Activated CD4-positive, alpha-beta T cell treated with anti-CD3 and anti-CD28 coated beads, Interleukin-2, amount 10 ng/mL, durations not matched to agents 7 days and 5 days (primary cell): ENCODE measurements at regions not wholly inside any gene's neighbourhood (a gene's known extent, or its start where the extent isn't known, plus 50 kb on each side); places are given as distances from the start of the nearest gene placed in this dataset.

ENCODE experiments used
- CTCF ChIA-PET: fragments of 350-600 bp; sonication (Branson Sonifier 250); formaldehyde crosslinking; loops from one replicate; lab custom pipeline; 2021; ENCODE audit warnings: antibody characterized with exemption; lab: Charles Lee
- POLR2A ChIA-PET: fragments of 350-600 bp; sonication (Branson Sonifier 250); formaldehyde crosslinking; loops from one replicate; lab custom pipeline; 2021; ENCODE audit warnings: antibody characterized with exemption; lab: Charles Lee
- DNase-seq: peaks from one replicate; pipeline ENCODE4 v3.0.0-alpha.2; 2020
- H3K27ac Mint-ChIP-seq: one replicate; pipeline ENCODE4 v1.8.0; 2021; ENCODE audit warnings: mild to moderate bottlenecking, moderate library complexity, mixed read lengths
- H3K27me3 Mint-ChIP-seq: one replicate; pipeline ENCODE4 v1.8.0; 2021; ENCODE audit warnings: mixed read lengths
- H3K36me3 Mint-ChIP-seq: one replicate; pipeline ENCODE4 v1.8.0; 2021; ENCODE audit warnings: low read depth, mixed read lengths
- H3K4me1 Mint-ChIP-seq: one replicate; pipeline ENCODE4 v1.8.0; 2021; ENCODE audit warnings: mixed read lengths
- H3K4me3 Mint-ChIP-seq: one replicate; pipeline ENCODE4 v1.8.0; 2021; ENCODE audit warnings: mild to moderate bottlenecking, moderate library complexity, mixed read lengths
- H3K9me3 Mint-ChIP-seq: one replicate; pipeline ENCODE4 v1.8.0; 2021; ENCODE audit warnings: mixed read lengths

DNA sequence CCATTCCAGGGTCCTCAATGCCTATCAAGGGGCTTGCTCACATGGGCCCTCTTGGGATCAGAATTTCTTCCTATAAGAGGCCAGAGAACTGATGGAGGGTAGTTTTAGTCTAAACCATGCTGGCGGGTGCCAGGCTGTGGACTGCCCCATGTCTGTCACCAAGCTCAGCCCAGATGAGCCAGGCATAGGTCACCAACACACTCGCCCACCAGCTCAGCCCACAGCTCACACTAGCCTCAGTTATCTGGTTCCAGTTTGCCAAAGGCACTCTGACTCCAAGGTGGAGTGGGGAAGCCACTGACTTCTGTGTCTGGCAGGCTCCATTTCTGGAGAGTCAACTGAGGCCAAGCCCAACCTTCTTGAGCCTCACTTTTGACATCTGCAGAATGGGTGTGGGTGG lies 50.7 kb upstream of the INSYN1 start:
- POLR2A ChIA-PET = no interaction called here
- Mint-ChIP-seq H3K9me3 (no peaks in the 10 kb centered on the region), H3K4me1 (peaks cover 4% of the 10 kb centered on the region), H3K36me3 (no peaks in the 10 kb centered on the region), H3K4me3 (no peak overlapping the region), H3K27ac (no peak overlapping the region), H3K27me3 (no peaks in the 10 kb centered on the region)
- CTCF ChIA-PET = no interaction called here
- no peak for DNase-seq

DNA sequence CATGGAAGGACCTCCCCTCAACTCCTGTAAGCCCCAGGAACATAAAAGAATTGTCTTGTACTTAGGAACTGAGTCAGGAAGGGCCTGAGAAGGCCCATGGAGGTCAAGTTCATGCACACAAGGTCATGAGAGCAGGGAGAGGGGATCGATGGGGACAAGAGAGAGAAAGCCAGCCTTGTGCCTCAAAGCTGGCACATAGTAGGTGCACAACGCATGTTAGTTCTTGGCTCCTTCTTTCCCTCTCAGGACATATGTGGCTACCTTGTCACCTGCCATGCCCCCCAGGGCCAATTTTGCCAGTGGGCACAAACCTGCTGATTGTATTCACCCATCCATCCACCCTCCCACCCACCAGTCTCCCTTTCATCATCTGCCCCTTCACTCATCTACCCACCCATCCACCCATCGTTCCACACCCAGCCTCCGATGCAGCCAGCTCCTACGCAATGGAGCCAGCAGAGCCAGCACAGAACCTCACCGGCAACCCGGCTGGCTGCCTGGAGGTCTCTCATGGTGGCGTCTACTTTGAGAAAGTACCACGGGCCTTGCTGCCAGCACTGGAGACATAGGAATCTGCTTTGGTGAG lies 52.4 kb upstream of the INSYN1 start:
- Mint-ChIP-seq H3K4me3 (no peak overlapping the region), H3K27ac (no peak overlapping the region), H3K9me3 (no peaks in the 10 kb centered on the region), H3K36me3 (no peaks in the 10 kb centered on the region), H3K4me1 (no peaks in the 10 kb centered on the region), H3K27me3 (no peaks in the 10 kb centered on the region)
- ChIA-PET POLR2A (no interaction called here), CTCF (interaction anchor here (0.5 kb wide), 1 partner anchor 15 kb away, joined by 4 read pairs; no protein-coding TSS in a partner anchor)
- DNase-seq = no peak

DNA sequence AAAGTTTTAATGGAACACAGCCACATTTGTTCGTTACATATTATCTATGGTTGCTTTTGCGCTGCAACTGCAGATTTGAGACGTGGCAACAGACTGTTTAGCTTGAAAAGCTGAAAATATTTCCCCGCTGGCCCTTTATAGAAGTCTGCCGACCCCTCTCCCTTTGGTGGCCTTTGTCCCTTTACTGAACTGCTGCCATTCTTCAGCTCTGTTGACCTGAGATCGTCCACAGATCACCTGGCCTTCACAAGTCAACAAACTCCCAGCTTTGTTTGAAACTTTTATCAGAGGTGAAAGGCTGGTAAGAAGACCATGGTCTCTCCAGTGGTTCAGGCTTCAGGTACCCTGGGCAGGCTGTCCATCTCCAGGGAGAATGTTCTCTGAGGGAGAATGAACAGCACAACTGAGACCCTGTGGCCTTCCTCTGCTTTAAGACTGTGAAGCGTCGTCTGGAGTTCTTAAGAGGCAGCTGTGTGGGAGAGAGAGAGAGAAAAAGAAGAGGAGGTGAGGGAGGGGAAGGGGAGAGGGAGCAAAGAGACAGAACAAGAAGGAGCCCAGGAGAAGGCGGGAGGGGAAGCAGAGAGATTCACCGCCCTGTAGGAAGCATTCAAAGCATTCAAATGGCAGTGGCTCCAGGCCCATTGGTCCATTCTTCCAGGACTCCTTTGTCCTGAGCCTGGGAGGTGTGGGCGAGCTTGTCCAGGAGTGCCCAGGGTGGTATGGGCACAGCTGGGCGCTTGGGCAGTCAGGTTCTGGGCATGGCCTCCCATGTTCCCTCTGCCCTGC lies 53.7 kb upstream of the INSYN1 start:
- DNase-seq = no peak
- Mint-ChIP-seq H3K27me3 (no peaks in the 10 kb centered on the region), H3K4me3 (no peak overlapping the region), H3K4me1 (no peaks in the 10 kb centered on the region), H3K36me3 (no peaks in the 10 kb centered on the region), H3K27ac (no peak overlapping the region), H3K9me3 (no peaks in the 10 kb centered on the region)
- CTCF ChIA-PET = no interaction called here
- POLR2A ChIA-PET = no interaction called here

DNA sequence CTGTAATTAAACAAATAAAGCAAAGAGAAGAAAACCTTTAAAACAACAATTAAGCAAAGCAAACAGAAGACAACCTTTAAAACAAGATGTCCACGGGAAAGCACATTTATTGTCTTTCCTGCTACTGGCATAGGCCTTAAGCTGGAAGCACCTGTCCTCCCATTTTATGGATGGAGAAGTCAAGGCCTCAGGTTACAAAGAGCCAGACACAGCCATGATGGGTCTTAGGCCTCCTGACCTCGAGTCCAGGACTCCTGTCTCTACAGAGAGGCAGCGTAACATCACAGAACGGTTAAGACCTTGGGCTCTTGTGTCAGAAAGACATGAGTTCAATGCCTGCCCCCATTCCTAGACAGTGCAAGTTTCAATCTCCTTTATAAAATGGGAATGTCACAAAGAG lies 54.7 kb upstream of the INSYN1 start:
- POLR2A ChIA-PET = no interaction called here
- Mint-ChIP-seq H3K4me1 (no peaks in the 10 kb centered on the region), H3K27ac (no peak overlapping the region), H3K27me3 (no peaks in the 10 kb centered on the region), H3K36me3 (no peaks in the 10 kb centered on the region), H3K4me3 (no peak overlapping the region), H3K9me3 (no peaks in the 10 kb centered on the region)
- CTCF ChIA-PET = no interaction called here
- no peak for DNase-seq

DNA sequence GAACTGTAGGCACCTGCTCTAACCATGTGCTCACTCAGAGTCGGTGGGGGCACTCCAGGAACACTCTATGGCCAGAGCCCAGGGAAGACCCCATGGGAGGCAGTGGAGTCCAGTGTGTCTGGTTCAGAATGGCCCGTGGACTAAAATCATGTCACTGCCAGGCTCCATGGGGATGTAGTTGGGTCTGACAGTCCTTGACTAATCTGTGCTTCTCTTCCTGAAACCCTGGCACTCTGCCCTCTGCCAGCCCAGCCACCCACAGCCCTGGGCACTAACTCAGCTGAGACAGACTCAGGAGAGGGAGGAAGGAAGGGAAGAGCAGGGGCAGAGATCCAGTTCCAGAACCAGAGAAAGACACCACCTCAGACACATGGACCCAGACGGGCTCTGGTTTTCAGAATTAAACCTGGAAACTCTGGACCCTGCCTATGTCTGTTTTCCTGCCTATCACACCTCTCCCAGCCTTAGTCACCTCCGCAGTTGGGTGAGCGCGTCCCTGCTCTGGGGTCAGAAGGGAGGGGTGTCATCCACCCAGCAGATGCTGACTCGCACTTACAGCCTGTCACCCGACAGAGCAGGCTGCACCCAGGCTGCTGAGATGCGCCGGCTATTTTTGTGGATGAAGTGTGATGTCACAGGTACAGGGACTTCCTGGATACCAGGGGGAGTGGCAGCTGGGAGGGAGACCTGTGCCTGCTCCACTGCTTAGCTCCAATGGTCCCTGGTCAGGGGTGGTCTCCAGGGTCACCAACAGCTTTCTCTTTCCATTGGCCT lies 56.8 kb upstream of the INSYN1 start:
- Mint-ChIP-seq H3K36me3 (no peaks in the 10 kb centered on the region), H3K9me3 (no peaks in the 10 kb centered on the region), H3K27me3 (no peaks in the 10 kb centered on the region), H3K27ac (no peak overlapping the region), H3K4me1 (no peaks in the 10 kb centered on the region), H3K4me3 (no peak overlapping the region)
- no peak for DNase-seq
- POLR2A ChIA-PET = no interaction called here
- CTCF ChIA-PET = no interaction called here

DNA sequence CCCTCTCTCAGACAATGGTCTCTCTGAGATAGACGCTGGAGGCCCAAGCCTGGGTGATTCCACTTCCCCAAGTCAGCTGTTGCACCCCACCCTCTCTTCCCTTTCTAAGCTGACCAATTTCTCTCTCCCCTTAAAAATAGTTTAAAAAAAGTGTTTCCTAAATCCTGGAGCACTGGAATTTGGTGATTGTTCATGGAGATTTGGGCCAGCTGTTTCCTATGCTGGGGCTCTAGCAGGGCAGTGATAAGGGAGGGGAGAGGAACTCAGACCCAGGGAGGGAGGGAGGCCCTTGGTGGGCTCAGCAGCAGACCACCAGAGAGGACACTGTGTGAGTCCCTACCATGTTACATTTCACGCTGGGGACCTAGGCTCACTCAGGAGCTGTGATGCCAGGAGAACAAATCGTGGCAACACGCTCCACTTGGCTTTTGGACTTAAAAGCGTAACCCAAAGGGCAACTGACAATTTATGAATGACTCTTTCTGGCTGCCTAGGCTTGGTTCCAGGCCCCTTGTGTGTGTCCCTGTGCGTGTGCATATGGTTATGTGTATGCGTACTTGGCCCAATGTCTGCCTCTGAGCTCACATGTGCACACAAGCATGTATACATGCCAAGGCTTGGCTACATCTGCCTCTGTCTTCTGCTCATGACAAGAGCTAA lies 59.8 kb upstream of the INSYN1 start:
- Mint-ChIP-seq H3K27ac (no peak overlapping the region), H3K36me3 (no peaks in the 10 kb centered on the region), H3K4me3 (no peak overlapping the region), H3K9me3 (no peaks in the 10 kb centered on the region), H3K4me1 (no peaks in the 10 kb centered on the region), H3K27me3 (no peaks in the 10 kb centered on the region)
- ChIA-PET POLR2A (no interaction called here), CTCF (interaction anchor here (1.1 kb wide), 1 partner anchor 11 kb away, joined by 3 read pairs; no protein-coding TSS in a partner anchor)
- DNase-seq = no peak

DNA sequence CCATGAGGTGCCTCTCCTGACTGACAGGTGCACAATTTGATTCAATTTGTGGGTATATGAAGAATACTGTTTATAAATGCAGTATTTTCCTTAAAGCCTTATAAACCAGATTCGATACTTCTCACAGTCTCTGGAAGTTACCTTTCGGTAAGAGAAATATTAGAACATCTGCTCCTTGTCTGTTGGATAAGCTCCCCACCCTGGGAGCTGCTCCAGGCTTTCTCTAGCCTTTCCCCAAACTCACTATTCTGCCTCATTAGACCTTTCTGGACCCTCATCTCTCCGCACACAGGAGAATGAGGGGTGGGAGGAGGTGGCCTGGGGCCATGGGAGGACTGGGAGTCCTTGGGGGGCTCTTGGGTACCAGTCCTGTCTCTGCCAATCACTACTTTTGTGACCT lies 59.8 kb upstream of the TBC1D21 start:
- POLR2A ChIA-PET = no interaction called here
- CTCF ChIA-PET = no interaction called here
- H3K27me3 Mint-ChIP-seq = no peaks in the 10 kb centered on the region
- H3K9me3 Mint-ChIP-seq = no peaks in the 10 kb centered on the region
- DNase-seq = no peak
- H3K36me3 Mint-ChIP-seq = no peaks in the 10 kb centered on the region
- H3K4me1 Mint-ChIP-seq = no peaks in the 10 kb centered on the region
- no peak overlapping the region for H3K4me3 Mint-ChIP-seq
- no peak overlapping the region for H3K27ac Mint-ChIP-seq

DNA sequence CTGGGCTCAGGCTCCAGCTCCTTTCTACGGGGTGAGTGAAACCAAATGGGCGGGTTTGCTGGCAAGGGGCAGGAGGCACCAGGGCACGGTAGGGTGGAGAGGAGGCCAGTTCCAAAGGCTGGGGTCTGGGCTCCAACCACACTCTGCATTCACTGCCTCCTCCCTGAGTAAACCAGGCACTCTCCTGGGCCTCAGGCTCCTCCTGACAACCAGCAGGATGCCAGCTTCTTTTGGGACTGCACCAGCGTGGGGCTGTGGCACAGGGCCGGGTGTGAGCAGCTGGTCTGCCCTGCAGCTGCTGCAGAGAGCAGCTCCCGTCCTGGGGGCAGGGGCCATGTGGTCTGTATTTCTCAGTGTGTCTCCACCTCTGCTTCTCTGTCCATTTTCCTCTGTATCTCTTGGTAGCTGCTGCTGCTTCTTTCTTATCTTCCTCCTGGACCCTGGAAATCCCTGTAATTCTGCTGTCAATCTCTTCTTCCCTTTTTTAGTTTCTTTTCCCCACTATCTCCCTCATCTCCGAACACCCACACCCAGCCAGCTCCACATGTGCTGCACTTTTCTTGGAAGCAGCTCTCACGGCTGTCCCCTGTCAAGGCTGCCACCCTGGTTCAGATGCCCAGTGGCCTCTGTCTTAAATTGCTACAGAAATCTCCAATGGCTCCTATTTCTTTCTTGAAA lies 54.9 kb upstream of the TBC1D21 start:
- H3K4me3 Mint-ChIP-seq = no peak overlapping the region
- H3K9me3 Mint-ChIP-seq = no peaks in the 10 kb centered on the region
- H3K36me3 Mint-ChIP-seq = no peaks in the 10 kb centered on the region
- ChIA-PET CTCF (no interaction called here), POLR2A (no interaction called here)
- DNase-seq = no peak
- no peak overlapping the region for H3K27ac Mint-ChIP-seq
- H3K4me1 Mint-ChIP-seq = no peaks in the 10 kb centered on the region
- peaks cover 2% of the 10 kb centered on the region for H3K27me3 Mint-ChIP-seq

DNA sequence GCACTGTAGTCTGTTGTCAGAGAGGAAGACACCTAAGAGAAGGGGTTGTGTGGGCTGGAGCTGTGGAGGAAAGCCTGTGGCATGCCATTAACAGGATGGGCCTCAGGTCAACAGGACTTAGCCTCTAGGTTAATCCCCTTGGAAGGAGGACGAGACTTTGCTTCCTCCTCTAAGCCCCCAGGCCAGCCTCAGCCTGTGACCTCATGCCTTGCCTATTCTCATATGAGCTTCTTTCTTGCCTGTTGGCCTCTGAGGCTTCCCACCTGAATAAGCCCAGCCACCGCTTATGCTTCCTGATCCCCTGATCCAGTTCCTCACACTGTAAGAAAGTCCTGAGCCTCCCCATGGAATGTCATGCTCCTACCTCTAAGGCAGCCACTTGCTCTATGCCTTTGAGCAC lies 52.2 kb upstream of the TBC1D21 start:
- ChIA-PET CTCF (interaction anchor here (0.6 to 0.8 kb wide), 3 partner anchors 9 to 402 kb away, joined by 4 to 5 read pairs (median 4); no protein-coding TSS in a partner anchor), POLR2A (no interaction called here)
- no peak overlapping the region for H3K4me3 Mint-ChIP-seq
- DNase-seq = no peak
- no peaks in the 10 kb centered on the region for H3K4me1 Mint-ChIP-seq
- no peaks in the 10 kb centered on the region for H3K36me3 Mint-ChIP-seq
- no peak overlapping the region for H3K27ac Mint-ChIP-seq
- H3K27me3 Mint-ChIP-seq = peaks cover 2% of the 10 kb centered on the region
- no peaks in the 10 kb centered on the region for H3K9me3 Mint-ChIP-seq

DNA sequence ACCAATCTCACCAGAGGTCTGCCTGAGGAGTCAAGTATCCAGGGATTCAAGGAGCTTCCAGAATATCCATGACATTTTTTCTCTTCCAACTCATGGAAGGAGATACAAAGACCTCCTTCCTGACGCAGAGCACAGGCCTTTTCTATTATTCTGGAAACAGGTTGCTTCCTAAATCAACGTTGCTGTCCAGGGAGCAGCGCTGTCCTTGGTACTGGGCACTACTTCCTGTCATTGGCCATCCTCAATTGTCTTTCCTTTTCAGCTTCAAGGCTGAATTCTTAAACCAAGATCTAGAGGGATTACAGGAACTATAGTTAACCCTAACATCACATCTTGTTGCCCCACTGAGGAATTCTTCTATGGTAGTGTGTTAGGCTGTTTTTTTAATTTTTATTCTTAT lies 50.4 kb upstream of the TBC1D21 start:
- Mint-ChIP-seq H3K36me3 (no peaks in the 10 kb centered on the region), H3K9me3 (no peaks in the 10 kb centered on the region), H3K4me1 (no peaks in the 10 kb centered on the region), H3K4me3 (no peak overlapping the region), H3K27ac (no peak overlapping the region), H3K27me3 (peaks cover 8% of the 10 kb centered on the region)
- ChIA-PET CTCF (no interaction called here), POLR2A (no interaction called here)
- DNase-seq = no peak
